RKO (cell line): ENCODE measurements at regions not wholly inside any gene's neighbourhood (a gene's known extent, or its start where the extent isn't known, plus 50 kb on each side); places are given as distances from the start of the nearest gene placed in this dataset.
"Not testable (repeated sequence)": the region's sequence is repeated elsewhere in the genome, so short reads cannot be mapped to it uniquely, and the experiment has no call there.

Source experiments
- DNase-seq: peaks from one replicate; pipeline ENCODE4 v3.0.0-alpha.2; 2016; ENCODE audit warnings: low spot score

DNA sequence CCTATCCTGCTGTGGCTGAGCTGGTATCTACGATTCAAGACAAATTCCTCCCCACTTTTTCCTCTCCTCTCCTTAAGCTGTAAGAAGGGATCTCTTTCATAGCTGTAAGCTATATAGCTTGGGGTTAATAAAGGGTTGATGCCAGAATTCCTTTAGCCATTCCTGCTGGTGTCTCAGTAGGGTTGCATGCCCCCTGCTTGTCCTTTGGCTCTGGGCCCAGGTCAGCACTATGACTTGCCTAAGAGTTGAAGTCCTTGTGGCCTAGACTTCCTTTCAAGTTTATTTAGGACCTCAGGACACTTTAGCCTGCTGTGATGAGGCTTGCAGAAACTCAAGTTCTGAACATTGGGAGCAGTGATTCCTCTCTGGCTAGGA lies 270.0 kb downstream of the AMY1C start:
- DNase-seq, result no peak

DNA sequence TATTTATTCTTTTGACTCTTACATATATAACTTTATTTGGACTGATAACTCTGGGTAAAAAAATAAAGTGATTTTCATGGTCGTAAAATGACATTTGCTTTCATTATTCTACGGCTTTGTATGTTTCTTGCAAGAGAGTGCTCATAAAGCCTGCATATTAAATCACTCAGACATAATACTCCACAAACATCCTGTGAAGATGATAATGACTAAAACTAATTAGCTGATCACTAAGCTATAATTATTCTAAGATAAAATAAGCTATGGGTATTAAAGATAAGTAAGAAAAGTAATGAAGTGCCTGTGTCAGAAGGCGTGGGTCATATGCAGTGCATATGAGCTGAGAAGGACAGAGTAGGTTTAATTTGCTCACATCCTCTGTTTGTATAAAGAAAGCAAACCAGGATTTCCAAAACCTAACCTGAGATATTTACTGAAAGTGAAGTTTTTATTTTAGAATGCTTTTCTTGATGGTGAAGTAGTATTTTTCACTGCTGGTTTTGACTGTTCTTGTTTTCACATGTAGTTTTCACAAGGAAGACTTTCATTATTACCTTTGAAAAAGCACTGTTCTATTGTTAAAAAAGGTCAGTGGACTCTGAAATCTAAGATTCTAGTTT lies 278.8 kb downstream of the AMY1C start:
- no peak for DNase-seq

DNA sequence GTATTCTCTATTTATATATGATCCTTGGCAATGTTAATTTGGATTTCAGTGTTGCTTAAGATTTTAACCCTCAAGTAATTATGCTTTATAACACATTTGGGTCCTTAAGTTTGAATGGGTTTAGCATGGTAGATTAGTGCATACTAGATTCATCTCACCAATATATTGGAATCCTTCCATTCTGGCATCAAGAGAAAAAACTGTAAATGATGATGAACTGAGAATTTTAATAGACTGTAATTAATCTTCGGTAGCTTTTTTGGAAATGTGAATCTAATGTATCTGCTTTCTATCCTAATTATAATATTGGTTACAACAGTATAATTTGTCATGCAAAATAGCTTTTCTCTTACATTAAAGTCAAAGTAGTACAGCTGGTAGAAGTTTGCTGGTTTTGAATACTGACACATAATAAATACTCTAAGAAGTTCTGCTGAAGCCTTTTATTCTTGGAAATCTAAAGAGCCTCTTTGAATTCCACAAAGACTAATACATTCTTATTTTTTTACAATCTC lies 279.8 kb downstream of the AMY1C start:
- no peak for DNase-seq

DNA sequence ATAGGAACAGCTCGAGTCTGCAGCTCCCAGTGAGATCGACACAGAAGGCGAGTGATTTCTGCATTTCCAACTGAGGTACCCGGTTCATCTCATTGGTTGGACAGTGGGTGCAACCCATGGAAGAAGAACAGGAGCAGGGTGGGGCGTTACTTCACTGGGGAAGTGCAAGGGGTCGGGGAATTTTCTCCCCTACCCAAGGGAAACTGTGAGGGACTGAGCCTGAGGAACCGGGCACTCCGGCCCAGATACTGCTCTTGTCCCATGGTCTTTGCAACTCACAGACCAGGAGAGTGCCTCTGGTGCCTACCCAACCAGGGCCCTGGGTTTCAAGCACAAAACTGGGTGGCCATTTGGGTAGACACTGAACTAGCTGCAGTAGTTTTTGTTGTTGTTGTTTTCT lies 307.1 kb downstream of the AMY1C start:
- DNase-seq, result no peak

DNA sequence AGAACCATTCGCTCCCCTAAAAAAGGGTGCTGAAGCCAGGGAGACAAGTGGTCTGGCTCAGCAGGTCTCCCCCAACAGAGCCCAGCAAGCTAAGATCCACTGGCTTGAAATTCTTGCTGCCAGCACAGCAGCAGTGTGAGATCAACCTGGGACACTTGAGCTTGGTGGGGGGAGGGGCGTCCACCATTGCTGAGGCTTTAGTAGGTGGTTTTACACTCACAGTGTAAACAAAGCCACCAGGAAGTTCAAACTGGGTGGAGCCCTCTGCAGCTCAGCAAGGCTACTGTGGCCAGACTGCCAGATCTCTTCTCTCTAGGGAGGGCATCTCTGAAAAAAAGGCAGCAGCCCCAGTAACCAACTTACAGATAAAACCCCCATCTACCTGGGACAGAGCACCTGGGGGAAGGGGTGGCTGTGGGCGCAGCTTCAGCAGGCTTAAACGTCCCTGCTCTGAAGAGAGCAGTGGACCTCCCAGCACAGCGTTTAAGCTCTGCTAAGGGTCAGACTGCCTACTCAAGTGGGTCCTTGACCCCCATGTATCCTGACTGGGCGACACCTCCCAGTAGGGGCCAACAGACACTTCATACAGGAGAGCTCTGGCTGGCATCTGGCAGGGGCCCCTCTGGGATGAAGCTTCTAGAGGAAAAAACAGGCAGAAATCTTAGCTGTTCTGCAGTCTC lies 307.7 kb downstream of the AMY1C start:
- DNase-seq, result not testable (repeated sequence)

DNA sequence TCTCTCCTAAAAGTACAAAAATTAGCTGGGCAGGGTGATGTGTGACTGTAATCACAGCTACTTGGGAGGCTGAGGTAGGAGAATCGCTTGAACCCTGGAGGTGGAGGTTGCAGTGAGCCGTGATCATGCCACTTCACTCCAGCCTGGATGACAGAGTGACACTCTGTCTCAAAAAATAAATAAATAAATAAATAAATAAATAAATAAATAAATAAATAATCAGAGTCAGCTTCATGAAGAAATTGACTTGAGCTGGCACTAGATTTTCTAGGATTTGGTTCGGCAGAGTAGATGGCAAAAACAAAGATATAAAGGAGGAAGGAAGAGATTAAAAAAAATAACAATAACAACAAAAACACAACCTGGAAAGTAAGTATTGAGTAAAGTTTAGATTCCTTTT lies 311.9 kb downstream of the AMY1C start:
- DNase-seq, result not testable (repeated sequence)

DNA sequence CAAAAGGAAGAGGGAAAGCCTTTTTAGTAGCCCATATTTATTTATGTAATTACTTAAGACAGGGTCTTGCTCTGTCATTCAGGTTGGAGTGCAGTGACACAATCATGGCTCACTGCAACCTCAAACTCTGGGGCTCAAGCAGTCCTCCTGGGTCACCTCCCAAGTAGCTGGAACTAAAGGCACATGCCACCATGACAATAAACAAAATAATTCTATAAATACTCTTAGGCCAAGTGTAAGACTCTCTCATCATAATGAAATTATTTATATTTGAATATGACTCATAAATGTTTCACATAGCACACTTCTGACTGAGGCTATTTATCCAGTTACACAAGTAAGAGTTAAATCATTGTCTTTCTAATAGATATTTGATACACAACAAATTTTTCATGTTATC lies 314.7 kb downstream of the AMY1C start:
- peak; percentile 60 for DNase-seq

DNA sequence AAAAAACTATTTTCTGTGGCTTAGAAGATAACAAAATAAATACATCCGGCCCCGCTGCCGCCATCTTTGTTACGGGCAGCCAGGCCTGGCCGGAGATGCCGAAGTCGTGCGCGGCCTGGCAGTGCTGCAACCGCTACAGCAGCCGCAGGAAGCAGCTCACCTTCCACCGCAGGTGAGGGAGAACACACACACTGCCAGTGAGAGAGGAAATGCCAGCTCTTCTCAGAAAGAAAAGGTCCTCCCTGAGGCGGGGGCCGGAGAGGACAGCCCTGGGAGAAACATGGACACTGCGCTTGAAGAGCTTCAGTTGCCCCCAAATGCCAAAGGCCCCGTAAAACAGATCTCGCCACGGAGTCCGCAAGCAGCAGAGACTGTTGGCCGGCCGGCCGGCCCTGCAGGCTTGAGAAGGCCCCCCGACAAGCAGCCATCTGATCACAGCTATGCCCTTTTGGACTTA lies 323.2 kb downstream of the AMY1C start:
- DNase-seq, result no peak

DNA sequence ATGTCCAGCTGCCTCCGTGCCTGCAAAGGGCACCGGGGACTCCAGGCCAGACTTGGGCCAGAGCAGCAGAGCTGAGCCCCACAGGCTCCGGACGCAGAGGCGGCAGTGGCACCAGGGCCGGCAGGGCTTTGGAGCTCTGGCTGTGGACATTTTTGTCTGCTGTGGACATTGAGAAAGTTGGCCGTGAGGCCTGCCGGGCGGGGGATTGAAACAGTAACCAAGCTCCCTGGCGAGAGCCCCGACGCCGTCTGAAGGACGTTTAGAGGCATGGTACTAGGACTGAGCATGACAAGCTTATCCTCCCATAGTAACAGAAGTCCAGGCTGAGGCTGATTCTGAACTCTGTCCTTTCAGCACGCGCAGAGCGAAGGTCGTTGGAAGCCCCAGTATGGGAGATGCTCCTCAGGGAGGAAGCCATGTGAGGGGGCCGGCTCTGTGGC lies 323.8 kb downstream of the AMY1C start:
- DNase-seq, result no peak

DNA sequence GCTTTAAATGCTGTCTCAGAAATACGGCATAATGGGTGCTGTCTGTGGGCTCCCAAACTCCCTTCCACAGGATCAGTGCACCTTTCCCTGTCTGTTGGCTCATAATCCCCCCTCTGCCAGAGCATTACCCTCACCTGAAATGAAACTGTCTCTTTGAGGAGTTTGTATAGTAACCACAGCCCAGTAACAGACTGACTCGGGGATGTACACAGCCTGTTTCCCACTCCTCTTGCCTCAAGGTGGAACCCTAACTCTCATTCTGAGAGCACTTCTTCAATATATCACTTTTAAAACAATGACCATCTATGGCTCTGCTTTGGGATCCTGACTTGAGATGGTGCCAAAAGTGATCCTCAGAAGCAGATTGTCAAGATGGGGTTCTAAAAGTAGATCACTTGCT lies 332.5 kb downstream of the AMY1C start:
- DNase-seq, result no peak

DNA sequence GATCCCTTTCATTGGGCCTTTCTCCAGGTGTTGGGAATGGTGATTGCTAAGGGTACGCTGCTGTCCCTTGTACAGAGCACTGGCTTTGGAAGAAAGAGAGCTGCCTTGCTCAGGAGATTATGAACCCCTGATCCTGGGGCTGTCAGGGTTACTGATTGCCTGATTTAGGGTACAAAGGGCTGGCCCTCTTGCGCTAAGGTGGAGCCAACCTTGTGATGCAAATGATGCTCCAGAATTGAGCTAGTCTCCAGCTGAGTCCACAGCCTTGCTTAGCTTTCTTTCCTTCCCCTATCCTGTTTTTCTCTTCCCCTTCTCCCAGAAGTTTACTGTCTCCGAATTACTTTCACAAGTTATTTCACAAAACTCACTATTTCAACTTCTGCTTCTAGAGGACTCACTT lies 334.7 kb downstream of the AMY1C start:
- no peak for DNase-seq

DNA sequence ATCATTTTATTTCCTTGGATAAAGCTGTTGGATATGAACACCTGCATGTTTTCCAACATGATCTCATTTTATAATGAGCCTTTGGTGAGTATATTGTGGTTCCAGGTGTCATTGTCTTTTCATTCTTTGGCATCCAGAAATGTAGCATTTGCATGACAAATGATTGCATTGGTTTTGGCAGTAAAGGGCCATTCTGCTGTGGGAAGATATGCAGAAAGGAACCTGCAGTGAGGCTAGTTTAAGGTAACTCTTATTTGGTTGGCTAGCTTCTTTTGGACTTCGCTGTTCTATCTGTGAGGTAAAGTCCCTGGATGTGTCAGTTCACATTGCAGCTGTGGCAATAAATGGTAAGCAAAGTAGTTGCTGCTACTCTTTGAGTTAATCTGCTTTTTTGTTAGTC lies 343.0 kb downstream of the AMY1C start:
- no peak for DNase-seq

DNA sequence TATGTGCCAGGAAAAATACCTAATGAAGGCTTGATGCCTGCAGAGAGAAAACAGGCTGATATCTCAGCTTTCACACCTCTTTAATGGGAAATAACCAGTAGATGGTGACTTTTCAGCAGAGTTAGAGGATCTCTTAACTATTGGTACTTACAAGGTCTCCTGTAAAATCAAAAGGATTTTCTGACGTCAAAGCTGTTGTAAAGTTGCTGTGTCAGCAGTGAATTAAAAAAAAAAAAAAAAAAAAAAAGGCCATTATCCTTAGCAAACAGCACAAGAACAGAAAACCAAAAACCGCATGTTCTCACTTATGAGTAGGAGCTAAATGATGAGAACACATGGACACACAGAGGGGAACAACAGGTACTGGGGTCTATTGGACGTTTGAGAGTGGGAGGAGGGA lies 349.1 kb downstream of the AMY1C start:
- DNase-seq, result no peak

DNA sequence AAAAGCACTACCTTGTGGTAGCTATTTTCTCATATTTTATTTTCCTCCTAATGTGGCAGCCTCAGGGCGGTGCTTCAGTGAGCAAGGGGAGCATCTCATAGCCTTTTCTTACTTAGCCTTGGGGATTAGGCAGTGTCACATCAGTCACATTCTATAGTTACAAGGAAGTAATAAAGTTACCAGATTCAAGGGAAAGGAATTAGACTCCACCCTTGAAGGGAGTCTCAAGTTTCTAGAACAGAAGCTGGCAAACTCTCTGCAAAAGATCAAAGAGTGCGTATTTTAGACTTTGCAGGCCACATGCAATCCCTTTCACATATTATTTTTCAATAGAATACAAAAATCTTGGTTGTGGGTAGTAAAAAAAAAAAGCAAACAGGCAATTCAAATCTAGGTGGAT lies 350.4 kb downstream of the AMY1C start:
- DNase-seq, result no peak

DNA sequence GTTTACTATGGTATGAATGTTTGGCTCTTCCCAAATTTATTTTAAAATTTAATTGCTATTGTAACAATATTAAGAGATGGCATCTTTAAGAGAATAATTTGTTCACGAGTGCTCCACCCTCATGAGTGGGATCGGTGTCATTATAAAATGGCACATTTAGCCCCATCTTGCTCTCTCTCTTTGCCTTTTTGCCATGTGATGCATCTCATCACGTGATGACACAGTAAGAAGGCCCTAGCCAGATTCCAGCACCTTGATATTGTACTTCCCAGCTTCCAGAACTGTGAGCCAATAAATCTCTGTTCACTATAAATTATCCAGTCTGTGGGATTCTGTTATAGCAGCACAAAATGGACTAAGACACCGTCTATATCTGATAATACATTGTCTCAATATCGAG lies 355.8 kb downstream of the AMY1C start:
- no peak for DNase-seq

DNA sequence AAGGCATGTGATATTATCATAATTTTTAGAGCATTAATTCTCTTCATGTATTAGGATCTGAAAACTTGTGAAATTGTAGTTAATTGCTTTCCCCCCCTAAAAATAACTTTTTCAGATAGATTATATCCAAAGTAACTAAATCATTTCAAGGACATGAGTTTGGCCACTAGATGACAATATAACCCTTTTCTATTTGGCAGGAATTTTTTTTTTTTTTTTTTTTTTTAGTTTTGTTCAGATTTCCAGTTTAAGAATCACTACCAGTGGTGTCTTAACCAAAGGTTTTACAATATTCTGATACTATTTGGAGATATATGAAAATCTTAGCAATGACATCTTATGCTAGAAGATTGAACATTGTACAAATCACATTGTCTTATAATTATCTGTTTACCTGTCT lies 370.8 kb downstream of the AMY1C start:
- peak; percentile 26 for DNase-seq

DNA sequence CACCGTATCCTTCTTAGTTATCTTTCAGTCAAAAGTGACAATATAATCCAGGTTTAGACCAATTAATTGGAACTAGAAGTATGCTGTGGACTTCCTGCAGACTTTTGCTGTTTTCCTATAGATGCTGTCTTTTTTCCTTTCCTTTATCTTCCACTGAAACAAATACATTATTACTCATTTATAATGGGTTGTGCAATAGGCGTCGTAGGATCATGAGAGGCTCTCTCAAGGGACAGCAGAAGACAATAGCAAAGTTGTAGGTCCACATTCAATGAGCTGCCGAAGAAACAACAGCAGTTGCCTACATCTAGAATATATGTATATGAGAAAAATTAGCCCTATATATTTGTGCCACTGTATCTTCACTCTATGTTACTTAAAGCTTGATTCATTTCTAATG lies 371.6 kb downstream of the AMY1C start:
- no peak for DNase-seq

DNA sequence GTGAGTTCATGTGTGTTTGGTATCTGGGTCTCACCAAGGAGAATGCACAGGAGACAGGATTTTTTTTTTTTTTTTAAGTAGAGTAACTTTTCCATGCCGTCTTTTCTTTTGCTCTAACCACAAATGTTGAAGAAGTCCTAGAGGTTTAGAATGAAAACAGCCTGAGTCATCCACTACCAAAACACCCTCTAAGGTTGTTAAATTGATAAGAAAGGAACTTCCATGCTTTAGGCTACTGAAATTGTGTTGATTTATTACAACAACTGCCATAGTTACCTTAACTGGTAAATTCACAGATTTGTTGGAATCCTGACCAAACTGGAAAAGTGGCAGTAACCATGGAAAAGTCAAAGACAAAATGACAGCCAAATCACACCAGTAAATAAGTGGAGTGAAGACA lies 375.6 kb downstream of the AMY1C start:
- no peak for DNase-seq

DNA sequence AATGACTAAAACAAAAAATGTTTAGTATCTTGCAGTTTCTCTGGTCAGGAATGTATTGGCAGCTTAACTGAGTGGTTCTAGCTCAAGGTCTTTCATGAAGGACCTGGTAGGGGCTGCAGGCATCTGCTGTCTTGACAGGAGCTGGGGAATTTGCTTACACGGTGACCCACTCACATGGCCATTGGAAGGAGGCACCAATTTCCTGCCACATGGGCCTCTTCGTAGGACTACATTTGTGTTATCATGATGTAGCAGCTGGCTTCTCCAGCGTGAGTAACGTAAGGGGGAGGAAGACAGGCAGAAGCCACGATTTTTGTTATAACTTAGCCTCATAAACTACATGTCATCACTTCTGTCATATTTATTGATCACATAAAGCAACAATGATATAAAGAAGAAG lies 376.3 kb downstream of the AMY1C start:
- DNase-seq, result no peak

DNA sequence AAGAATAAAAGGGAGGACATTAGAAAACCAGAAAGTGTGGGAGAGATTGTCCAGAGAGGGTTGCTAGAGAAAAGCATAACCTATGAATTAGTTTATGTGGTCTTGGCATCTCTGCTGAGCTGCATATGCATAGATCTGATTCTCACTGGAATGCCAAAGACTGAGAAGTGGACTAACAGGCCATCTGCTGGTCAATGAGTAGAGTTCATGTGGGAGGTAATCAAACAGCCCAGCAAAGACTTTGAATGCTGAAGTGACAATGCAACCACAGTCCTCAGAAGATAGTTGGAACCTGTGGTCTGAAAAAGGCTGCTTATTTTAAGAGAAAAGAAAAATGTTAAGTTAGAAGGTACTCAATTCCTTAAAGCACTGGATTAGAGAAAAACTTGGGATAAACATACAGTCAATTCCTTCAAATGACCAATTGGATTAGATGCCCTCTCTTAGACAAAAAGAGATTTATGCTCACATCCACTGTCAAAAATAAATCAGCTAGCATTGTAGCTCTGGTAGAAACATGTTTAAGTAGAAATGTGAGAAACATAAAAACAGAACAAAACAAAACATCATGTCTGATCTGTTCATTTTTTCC lies 382.8 kb downstream of the AMY1C start:
- DNase-seq, result peak; percentile 77

DNA sequence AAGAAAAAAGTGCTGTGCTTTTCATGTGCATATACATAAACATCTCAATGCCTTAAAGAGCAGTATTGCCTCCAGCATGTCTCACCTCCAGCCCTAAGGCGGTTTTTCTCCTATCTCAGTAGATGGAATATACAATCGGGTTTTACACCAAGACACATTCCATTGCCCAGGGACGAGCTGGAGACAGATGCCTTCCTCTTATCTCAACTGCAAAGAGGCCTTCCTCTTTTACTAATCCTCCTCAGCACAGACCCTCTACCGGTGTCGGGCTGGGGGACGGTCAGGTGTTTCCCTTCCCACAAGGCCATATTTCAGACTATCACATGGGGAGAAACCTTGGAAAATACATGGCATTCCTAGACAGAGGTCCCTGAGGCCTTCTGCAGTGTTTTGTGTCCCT lies 385.3 kb downstream of the AMY1C start:
- not testable (repeated sequence) for DNase-seq

DNA sequence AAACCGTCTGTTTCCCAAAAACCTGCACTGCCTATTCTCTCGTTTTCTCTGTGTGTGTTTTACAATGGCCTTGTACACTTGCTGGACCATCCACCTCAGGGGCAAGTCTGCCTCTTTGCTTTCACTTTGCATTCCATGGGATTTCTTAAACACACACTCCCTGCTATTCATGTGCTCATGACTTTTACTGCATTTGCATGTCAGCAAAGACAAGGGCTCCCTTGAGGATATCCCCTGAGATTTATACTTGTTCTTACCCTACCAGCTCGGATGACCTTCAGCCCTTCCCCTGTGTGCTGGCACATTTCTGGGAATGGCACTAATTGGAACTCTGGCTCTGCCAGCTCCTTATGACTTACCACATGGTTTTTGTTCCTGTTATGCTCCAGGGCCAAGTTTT lies 386.9 kb downstream of the AMY1C start:
- DNase-seq, result no peak

DNA sequence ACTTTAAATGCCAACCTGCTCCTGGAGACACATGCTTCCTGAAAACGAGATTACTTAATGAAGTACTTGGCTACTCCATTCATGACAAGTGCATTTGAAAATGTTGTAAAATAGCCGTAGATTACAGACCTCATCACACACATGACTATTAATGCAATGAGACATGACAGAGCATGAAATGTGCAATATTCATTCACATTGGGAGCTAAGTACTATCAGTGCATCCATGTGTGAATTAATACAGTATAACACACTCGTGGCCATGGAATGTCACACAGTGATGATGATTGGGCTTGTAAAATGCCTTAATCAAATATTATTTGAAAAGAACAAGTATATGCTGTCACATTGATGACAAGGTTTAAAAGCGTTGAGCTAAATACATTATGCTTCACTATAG lies 407.0 kb downstream of the AMY1C start:
- DNase-seq, result no peak
